ENCODE measurements at regions not wholly inside any gene's neighbourhood (a gene's known extent, or its start where the extent isn't known, plus 50 kb on each side); places are given as distances from the start of the nearest gene placed in this dataset.
"Not testable (repeated sequence)": the region's sequence is repeated elsewhere in the genome, so short reads cannot be mapped to it uniquely, and the experiment has no call there.

GRCh38 chr14:85334316-85334715, 195.6 kb upstream of the FLRT2 start:
- Histone ChIP-seq H3K4me1 (ENCODE audit: control insufficient read depth in 2 of 2, insufficient read depth in 2 of 2, low read length in 2 of 2) (no peaks in the 10 kb centered on the region), H3K27ac (ENCODE audit: low read depth in 1 of 2, low read length in 1 of 2) (no peak overlapping the region), H3K9me3 (ENCODE audit: control insufficient read depth in 2 of 2, insufficient read depth in 1 of 2, low read length in 1 of 2) (no peaks in the 10 kb centered on the region), H3K4me3 (ENCODE audit: low read length in 2 of 2) (no peak overlapping the region), H3K36me3 (ENCODE audit: control insufficient read depth in 2 of 2, insufficient read depth in 2 of 2, low read length in 1 of 2) (no peaks in the 10 kb centered on the region), H3K27me3 (ENCODE audit: control insufficient read depth in 2 of 2, insufficient read depth in 1 of 2, low read length in 1 of 2) (no peaks in the 10 kb centered on the region)
- 96% methylated on average over 3 of the region's 3 CpGs for WGBS
- DNase-seq (ENCODE audit: low read depth in 6 of 9, low spot score in 9 of 9), result no peak

GRCh38 chr14:85336257-85336656, 193.7 kb upstream of the FLRT2 start:
- Histone ChIP-seq H3K36me3 (ENCODE audit: control insufficient read depth in 2 of 2, insufficient read depth in 2 of 2, low read length in 1 of 2) (no peaks in the 10 kb centered on the region), H3K27me3 (ENCODE audit: control insufficient read depth in 2 of 2, insufficient read depth in 1 of 2, low read length in 1 of 2) (no peaks in the 10 kb centered on the region), H3K9me3 (ENCODE audit: control insufficient read depth in 2 of 2, insufficient read depth in 1 of 2, low read length in 1 of 2) (no peaks in the 10 kb centered on the region), H3K4me3 (ENCODE audit: low read length in 2 of 2) (no peak overlapping the region), H3K27ac (ENCODE audit: low read depth in 1 of 2, low read length in 1 of 2) (no peak overlapping the region), H3K4me1 (ENCODE audit: control insufficient read depth in 2 of 2, insufficient read depth in 2 of 2, low read length in 2 of 2) (no peaks in the 10 kb centered on the region)
- WGBS, result 96% methylated on average over 1 of the region's 1 CpG
- no peak for DNase-seq (ENCODE audit: low read depth in 6 of 9, low spot score in 9 of 9)

GRCh38 chr14:85336817-85337216, 193.1 kb upstream of the FLRT2 start:
- Histone ChIP-seq H3K4me1 (ENCODE audit: control insufficient read depth in 2 of 2, insufficient read depth in 2 of 2, low read length in 2 of 2) (no peaks in the 10 kb centered on the region), H3K36me3 (ENCODE audit: control insufficient read depth in 2 of 2, insufficient read depth in 2 of 2, low read length in 1 of 2) (no peaks in the 10 kb centered on the region), H3K27ac (ENCODE audit: low read depth in 1 of 2, low read length in 1 of 2) (no peak overlapping the region), H3K4me3 (ENCODE audit: low read length in 2 of 2) (no peak overlapping the region), H3K27me3 (ENCODE audit: control insufficient read depth in 2 of 2, insufficient read depth in 1 of 2, low read length in 1 of 2) (no peaks in the 10 kb centered on the region), H3K9me3 (ENCODE audit: control insufficient read depth in 2 of 2, insufficient read depth in 1 of 2, low read length in 1 of 2) (no peaks in the 10 kb centered on the region)
- DNase-seq (ENCODE audit: low read depth in 6 of 9, low spot score in 9 of 9), result no peak
- WGBS, result 87% methylated on average over 5 of the region's 5 CpGs

GRCh38 chr14:85338895-85339294, 191.0 kb upstream of the FLRT2 start:
- no peak for DNase-seq (ENCODE audit: low read depth in 6 of 9, low spot score in 9 of 9)
- Histone ChIP-seq H3K27ac (ENCODE audit: low read depth in 1 of 2, low read length in 1 of 2) (no peak overlapping the region), H3K36me3 (ENCODE audit: control insufficient read depth in 2 of 2, insufficient read depth in 2 of 2, low read length in 1 of 2) (no peaks in the 10 kb centered on the region), H3K9me3 (ENCODE audit: control insufficient read depth in 2 of 2, insufficient read depth in 1 of 2, low read length in 1 of 2) (no peaks in the 10 kb centered on the region), H3K4me1 (ENCODE audit: control insufficient read depth in 2 of 2, insufficient read depth in 2 of 2, low read length in 2 of 2) (no peaks in the 10 kb centered on the region), H3K27me3 (ENCODE audit: control insufficient read depth in 2 of 2, insufficient read depth in 1 of 2, low read length in 1 of 2) (no peaks in the 10 kb centered on the region), H3K4me3 (ENCODE audit: low read length in 2 of 2) (no peak overlapping the region)
- 94% methylated on average over 2 of the region's 2 CpGs for WGBS

- H3K27me3 ChIP-seq (ENCODE audit: control insufficient read depth in 2 of 2, insufficient read depth in 1 of 2, low read length in 1 of 2), result no peaks in the 10 kb centered on the region
- H3K9me3 ChIP-seq (ENCODE audit: control insufficient read depth in 2 of 2, insufficient read depth in 1 of 2, low read length in 1 of 2), result no peaks in the 10 kb centered on the region
- no peak overlapping the region for H3K4me3 ChIP-seq (ENCODE audit: low read length in 2 of 2)
- no peaks in the 10 kb centered on the region for H3K4me1 ChIP-seq (ENCODE audit: control insufficient read depth in 2 of 2, insufficient read depth in 2 of 2, low read length in 2 of 2)
- H3K27ac ChIP-seq (ENCODE audit: low read depth in 1 of 2, low read length in 1 of 2), result no peak overlapping the region
- WGBS, result 76% methylated on average over 3 of the region's 3 CpGs
- DNase-seq (ENCODE audit: low read depth in 6 of 9, low spot score in 9 of 9), result no peak
- no peaks in the 10 kb centered on the region for H3K36me3 ChIP-seq (ENCODE audit: control insufficient read depth in 2 of 2, insufficient read depth in 2 of 2, low read length in 1 of 2)
Measured at GRCh38 chr14:85342858-85343607, 186.9 kb upstream of the FLRT2 start.

- Histone ChIP-seq H3K4me1 (ENCODE audit: control insufficient read depth in 2 of 2, insufficient read depth in 2 of 2, low read length in 2 of 2) (no peaks in the 10 kb centered on the region), H3K36me3 (ENCODE audit: control insufficient read depth in 2 of 2, insufficient read depth in 2 of 2, low read length in 1 of 2) (no peaks in the 10 kb centered on the region), H3K27me3 (ENCODE audit: control insufficient read depth in 2 of 2, insufficient read depth in 1 of 2, low read length in 1 of 2) (no peaks in the 10 kb centered on the region), H3K9me3 (ENCODE audit: control insufficient read depth in 2 of 2, insufficient read depth in 1 of 2, low read length in 1 of 2) (no peaks in the 10 kb centered on the region), H3K27ac (ENCODE audit: low read depth in 1 of 2, low read length in 1 of 2) (no peak overlapping the region), H3K4me3 (ENCODE audit: low read length in 2 of 2) (no peak overlapping the region)
- WGBS, result 92% methylated on average over 5 of the region's 5 CpGs
- DNase-seq (ENCODE audit: low read depth in 6 of 9, low spot score in 9 of 9), result no peak
Measured at GRCh38 chr14:85344171-85344570, 185.8 kb upstream of the FLRT2 start.

GRCh38 chr14:85344847-85345570, 184.9 kb upstream of the FLRT2 start:
- no peaks in the 10 kb centered on the region for H3K27me3 ChIP-seq (ENCODE audit: control insufficient read depth in 2 of 2, insufficient read depth in 1 of 2, low read length in 1 of 2)
- no peaks in the 10 kb centered on the region for H3K9me3 ChIP-seq (ENCODE audit: control insufficient read depth in 2 of 2, insufficient read depth in 1 of 2, low read length in 1 of 2)
- WGBS, result 93% methylated on average over 6 of the region's 6 CpGs
- H3K4me1 ChIP-seq (ENCODE audit: control insufficient read depth in 2 of 2, insufficient read depth in 2 of 2, low read length in 2 of 2), result no peaks in the 10 kb centered on the region
- no peak overlapping the region for H3K4me3 ChIP-seq (ENCODE audit: low read length in 2 of 2)
- DNase-seq (ENCODE audit: low read depth in 6 of 9, low spot score in 9 of 9), result no peak
- no peak overlapping the region for H3K27ac ChIP-seq (ENCODE audit: low read depth in 1 of 2, low read length in 1 of 2)
- H3K36me3 ChIP-seq (ENCODE audit: control insufficient read depth in 2 of 2, insufficient read depth in 2 of 2, low read length in 1 of 2), result no peaks in the 10 kb centered on the region

GRCh38 chr14:85350667-85351066, 179.3 kb upstream of the FLRT2 start:
- H3K4me1 ChIP-seq (ENCODE audit: control insufficient read depth in 2 of 2, insufficient read depth in 2 of 2, low read length in 2 of 2), result no peaks in the 10 kb centered on the region
- WGBS, result 96% methylated on average over 3 of the region's 3 CpGs
- no peaks in the 10 kb centered on the region for H3K9me3 ChIP-seq (ENCODE audit: control insufficient read depth in 2 of 2, insufficient read depth in 1 of 2, low read length in 1 of 2)
- no peaks in the 10 kb centered on the region for H3K36me3 ChIP-seq (ENCODE audit: control insufficient read depth in 2 of 2, insufficient read depth in 2 of 2, low read length in 1 of 2)
- no peaks in the 10 kb centered on the region for H3K27me3 ChIP-seq (ENCODE audit: control insufficient read depth in 2 of 2, insufficient read depth in 1 of 2, low read length in 1 of 2)
- no peak overlapping the region for H3K4me3 ChIP-seq (ENCODE audit: low read length in 2 of 2)
- no peak overlapping the region for H3K27ac ChIP-seq (ENCODE audit: low read depth in 1 of 2, low read length in 1 of 2)
- DNase-seq (ENCODE audit: low read depth in 6 of 9, low spot score in 9 of 9), result no peak

- H3K4me1 ChIP-seq (ENCODE audit: control insufficient read depth in 2 of 2, insufficient read depth in 2 of 2, low read length in 2 of 2); H3K27me3 ChIP-seq (ENCODE audit: control insufficient read depth in 2 of 2, insufficient read depth in 1 of 2, low read length in 1 of 2); H3K36me3 ChIP-seq (ENCODE audit: control insufficient read depth in 2 of 2, insufficient read depth in 2 of 2, low read length in 1 of 2); H3K27ac ChIP-seq (ENCODE audit: low read depth in 1 of 2, low read length in 1 of 2); H3K9me3 ChIP-seq (ENCODE audit: control insufficient read depth in 2 of 2, insufficient read depth in 1 of 2, low read length in 1 of 2); H3K4me3 ChIP-seq (ENCODE audit: low read length in 2 of 2); DNase-seq (ENCODE audit: low read depth in 6 of 9, low spot score in 9 of 9): not testable (repeated sequence)
- 97% methylated on average over 26 of the region's 26 CpGs for WGBS
Measured at GRCh38 chr14:85352588-85352987, 177.4 kb upstream of the FLRT2 start.

All from thymus (tissue), 11 donors.